Activated CD8-positive, alpha-beta memory T cell treated with anti-CD3 and anti-CD28 coated beads, Interleukin-2, amount 50 U/mL, for 48 hours (primary cell): ENCODE measurements at regions not wholly inside any gene's neighbourhood (a gene's known extent, or its start where the extent isn't known, plus 50 kb on each side); places are given as distances from the start of the nearest gene placed in this dataset.

Source experiments
- DNase-seq: peaks from one replicate; pipeline ENCODE4 v3.0.0-alpha.2; 2020

DNA sequence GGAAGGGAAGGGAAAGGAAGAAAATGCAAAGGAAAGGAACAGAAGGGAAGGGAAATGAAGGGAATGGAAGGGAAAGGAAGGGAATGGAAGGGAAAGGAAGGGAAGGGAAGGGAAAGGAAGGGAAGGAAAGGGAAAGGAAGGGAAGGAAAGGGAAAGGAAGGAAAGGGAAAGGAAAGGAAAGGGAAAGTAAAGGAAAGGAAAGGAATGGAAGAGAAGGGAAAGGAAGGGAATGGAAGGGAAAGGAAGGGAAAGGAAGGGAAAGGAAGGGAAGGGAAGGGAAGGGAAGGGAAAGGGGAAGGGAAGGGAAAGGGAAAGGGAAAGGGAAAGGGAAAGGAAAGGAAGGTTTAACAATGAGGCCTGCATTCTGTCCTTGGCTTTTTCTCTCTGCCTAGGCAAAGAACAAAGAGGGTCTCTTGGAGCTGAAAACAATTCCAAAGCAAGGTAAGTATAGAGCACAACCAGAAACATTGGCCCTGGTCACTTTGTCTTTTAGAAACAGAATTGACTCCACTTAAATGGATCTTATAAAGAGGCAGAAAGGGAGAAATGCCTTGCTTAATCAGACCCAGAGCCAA, 525.9 kb upstream of the TMPO start:
- DNase-seq: no peak

DNA sequence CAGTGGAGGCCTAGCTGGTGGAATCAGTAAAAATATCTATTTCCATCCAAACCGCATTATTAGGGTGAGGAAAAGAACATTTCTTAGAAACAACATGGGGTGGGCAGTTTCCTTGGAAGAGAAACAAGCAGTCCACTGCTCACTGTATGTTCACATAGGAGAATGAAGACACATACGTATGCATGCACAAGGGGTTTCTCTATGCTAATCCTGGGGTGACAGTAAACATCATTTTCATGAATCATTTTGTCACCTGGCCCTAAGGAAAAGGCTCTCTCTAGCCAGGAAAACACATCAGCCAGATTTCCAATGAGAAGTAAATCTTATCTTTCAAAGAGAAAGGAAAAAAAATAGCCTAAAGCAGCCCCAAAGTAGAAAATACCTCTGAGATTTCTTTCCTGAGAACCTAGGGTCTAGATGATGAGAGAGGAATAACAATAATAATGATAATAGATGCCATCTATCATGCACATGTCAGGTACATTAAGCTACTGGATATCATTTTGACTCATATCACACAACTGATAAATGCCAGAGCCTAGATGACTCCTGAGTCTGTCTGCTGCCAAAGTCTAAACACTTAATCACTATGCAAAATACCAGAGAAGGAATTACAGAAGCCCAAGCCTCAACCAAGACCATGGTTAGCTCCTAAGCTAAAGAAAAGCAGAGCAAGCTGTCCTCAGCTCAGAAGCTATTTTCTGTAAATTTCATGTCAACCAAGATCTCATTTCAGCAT, 520.5 kb upstream of the TMPO start:
- DNase-seq: no peak

DNA sequence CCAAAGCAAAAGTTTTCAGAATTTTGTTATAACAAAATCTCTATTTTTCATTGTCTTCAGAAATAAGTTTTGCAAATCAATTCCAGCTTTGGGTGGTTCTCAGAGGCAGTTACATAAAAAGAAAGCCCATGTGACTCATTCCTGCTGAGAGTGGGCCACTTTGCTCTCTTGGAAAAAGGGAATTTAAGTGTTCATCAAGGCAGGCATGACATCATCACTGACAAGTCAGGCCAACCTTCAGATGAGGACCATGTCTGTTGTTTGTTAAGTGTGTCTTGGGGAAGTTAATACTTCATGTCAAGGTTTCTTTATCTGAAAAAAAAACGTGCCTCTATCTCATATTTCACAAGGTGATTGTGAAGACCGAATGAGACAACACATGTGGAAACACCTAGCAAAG, 519.8 kb upstream of the TMPO start:
- DNase-seq: no peak

DNA sequence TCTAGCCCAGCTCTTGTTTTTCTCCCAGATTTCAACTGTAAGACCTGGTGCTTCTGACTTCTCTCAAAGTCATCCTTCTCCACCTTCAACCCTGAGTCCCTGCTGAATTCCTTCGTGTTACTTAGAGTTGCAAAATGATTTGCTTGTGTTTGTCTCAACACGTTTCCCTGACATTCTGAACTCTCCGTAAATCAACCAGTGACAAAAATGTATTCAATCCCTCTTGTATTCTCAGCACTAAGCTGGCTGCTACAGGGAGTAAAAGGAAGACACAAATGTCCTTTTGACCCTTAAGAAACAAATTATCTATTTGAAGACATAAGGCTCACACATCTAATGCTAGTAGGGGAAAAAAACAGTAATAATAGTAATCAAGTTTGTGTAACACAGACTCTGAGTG, 514.0 kb upstream of the TMPO start:
- DNase-seq: no peak

DNA sequence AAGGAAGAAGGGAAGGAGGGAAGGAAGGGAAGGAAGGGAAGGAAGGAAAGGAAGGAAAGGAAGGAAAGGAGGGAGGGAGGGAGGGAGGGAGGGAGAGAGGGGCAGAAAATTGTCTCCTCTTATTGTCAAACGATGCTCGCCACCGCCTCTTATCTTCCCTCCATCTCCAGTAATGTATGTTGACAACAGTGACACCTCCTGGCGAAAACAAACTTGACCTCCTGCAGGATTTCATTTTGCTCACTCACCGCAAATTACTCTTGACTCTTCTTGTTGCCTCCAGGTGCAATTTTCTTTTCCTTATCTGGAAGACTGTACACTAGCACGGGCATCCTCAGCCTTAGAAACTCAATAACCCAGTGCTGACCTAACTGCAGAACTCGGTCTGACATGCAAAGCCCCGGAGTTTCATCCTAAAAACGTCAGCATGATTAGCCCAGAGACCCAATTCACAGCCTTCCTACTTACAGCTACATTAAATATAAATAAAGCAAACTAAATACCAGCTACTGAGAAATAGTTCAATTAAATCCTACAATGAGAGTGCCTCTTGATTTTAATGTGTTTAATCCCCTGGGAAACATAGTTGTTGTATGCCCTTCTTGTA, 512.4 kb upstream of the TMPO start:
- peak; percentile 51 for DNase-seq

DNA sequence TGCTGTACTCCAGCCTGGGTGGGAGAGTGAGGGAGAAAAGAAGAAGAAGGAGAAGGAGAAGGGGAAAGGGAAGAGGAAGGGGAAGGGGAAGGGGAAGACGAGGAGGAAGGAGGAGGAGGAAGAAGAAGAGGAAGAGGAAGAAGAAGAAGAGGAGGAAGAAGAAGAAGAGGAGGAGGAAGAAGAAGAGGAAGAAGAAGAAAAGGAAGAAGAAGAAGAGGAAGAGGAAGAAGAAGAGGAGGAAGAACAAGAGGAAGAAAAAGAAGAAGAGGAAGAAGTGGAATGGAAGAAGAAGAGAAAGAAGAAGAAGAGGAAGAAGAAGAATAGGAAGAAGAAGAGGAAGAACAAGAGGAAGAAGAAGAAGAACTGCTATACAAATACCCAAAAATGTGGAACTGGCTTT, 507.4 kb upstream of the TMPO start:
- no peak for DNase-seq

DNA sequence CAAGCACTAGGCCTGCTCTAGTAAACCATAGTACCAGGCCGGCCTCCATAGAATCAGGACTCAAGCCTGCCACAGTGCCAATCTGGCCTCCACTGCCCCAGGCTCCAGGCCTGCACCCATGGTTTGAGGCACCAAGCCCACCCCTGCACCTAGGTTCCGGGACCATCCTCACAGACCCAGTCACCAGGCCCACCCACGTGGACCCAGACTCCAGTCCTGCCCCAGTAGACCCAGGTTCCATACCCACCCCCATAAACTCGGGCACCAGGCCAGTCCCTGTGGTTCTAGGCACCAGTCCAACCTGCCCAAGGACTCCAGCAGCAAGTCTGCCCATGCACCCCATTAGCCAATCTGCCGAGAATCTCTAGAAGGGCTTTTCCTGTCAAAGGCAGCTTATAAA, 501.8 kb upstream of the TMPO start:
- no peak for DNase-seq

DNA sequence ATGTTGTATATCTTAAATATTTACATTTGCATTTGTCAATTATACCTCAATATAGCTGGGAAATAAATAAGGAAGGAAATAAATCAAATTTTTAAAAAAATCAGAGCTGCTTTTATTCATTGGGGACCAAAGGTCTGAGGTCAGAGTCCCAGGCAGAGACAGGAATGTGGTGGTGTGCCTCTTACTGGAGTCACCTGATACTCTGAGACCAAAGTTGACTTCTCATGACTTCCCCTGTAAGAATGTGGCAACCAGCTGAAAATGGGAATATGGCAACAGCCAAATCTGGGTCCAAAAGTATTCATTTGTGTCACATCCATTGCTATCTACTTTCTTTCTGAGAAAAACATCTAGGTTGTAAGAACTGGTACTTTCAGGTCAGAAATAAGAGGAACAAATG, 496.6 kb upstream of the TMPO start:
- no peak for DNase-seq

DNA sequence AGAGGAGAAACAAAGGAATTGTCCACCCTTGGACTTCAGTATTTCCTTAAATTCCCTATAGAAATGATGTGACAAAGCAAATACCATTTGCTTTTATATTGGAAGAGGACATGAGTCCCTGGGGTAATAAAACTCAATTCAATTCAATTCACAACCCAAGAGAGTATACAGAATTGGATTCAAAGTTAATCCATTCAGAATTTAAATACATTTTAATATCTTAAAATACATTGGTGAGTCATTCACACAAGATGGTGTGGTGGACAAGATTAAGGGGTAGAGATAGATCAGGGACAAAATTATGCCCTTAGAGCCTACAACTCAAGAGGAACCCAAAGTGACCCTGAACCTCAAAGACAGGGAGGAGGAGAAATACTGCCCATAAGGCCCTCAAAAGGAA, 495.0 kb upstream of the TMPO start:
- no peak for DNase-seq

DNA sequence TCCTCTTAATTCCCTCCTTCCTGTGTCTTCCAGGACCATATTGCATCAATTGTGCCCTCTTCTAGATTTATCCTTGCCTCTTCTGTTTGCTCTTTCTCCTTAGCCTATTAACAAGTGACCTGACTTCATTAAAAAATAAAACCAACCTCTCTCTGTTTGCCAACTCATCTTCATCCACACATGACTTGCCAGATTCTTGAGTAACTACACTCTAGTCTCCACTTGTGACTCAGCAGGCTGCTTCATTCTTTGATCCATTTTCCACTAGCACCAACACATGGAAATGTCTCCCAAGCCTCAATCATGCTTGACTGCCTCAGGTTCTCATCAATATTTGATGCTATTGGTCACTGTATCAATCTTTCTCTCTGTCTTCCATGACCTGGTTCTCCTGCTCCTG, 492.4 kb upstream of the TMPO start:
- DNase-seq: no peak

DNA sequence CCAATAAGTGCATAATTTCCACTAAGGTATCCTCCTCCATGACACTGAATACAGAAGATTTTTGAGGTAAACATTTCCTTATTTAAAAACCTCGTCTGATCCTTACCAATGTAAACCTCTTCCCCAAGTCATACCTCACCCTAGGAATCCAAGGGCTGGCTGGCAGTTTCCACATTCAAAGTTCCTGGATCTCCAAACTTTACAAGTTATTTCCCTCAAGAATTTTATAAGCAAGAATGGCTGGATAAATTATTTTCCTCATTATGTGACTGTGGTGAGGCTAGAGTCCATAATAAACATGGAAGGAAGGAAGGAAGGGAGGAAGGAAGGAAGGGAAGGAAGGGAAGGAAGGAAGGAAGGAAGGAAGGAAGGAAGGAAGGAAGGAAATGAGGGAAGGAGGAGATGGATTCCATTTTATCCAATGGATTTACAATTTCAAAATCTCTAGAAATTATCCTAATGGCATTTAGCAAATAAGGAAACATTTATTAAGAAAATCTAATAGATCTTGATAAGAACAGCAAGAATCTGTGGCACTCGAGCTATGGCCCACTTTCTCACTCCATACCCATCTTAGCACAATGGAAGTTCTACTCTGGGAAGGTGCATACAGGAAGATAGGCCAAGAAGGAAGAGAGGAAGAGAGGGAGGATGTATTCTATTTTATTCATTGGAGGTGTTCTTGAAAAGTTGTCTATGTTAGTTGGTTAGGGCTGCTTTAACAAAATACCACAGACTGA, 477.8 kb upstream of the TMPO start:
- no peak for DNase-seq

DNA sequence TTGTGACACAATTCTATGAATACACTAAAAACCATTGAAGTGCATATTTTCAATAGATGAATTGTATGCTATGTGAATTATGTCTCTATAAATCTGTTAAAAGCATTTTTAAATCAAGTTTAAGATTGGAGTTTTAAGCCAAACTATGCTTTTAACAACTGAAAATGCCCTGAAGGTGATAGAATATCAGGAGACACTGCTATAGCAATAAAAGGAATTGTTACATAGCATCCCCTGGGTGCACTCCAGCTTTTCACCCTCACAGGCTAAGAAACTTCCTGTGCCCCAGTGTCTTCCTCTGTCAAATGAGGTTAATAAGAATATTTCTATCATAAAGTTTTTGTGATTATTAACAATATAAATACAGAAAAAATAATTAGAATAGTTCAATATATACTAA, 472.7 kb upstream of the TMPO start:
- no peak for DNase-seq

DNA sequence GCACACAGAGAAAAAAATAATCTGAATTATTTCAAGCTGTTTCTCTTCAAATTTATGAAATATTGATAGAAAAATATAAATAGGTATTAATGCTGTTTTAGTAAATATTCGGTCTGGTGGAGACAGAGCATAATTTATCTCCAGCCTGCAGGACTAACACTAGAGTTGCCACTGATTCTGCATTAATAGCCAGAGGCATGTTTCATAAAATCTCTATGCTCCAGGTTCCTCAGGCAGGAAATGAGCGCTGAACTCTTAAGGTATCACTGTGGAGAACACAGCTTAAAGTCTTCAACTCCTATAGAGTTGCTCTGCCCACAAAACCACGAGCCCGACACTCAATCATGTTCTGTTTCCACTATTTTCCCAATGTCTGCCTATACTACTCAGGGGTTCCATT, 470.0 kb upstream of the TMPO start:
- no peak for DNase-seq

DNA sequence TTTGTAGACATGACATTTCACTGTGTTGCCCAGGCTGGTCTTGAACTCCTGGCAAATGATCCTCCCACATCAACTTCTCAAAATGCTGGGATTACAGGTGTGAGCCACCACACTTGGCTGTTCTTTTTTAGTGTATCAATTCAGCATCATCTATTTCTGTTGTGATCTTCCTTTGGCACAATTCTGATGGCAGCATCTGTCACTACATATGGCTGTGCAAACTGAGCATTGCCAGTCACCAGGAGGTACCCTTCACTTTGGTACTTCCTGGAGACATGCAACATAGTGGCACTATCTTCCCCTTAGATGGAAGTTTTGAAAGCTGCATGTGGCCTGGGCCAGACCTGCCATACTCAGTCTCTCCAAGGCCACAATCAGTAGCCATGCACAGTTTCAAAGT, 467.1 kb upstream of the TMPO start:
- DNase-seq: no peak

DNA sequence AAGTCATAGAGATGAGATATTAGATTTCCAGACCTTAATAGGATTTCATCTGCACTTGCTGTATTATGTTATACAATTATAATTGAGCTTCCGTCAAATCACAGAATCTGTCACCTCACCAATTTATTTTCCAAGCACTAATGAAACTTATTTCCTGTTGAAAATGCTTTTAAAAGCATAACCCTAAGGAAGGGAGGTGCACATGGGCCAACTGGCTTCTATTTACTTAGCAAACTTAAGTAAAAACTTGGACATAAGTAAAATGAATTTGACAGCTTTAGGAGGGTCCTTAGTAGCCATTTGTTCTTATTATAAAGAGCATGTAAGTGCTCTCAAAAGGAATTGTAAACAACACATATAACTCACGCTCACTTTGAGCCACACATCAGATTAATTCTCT, 462.2 kb upstream of the TMPO start:
- DNase-seq: no peak

DNA sequence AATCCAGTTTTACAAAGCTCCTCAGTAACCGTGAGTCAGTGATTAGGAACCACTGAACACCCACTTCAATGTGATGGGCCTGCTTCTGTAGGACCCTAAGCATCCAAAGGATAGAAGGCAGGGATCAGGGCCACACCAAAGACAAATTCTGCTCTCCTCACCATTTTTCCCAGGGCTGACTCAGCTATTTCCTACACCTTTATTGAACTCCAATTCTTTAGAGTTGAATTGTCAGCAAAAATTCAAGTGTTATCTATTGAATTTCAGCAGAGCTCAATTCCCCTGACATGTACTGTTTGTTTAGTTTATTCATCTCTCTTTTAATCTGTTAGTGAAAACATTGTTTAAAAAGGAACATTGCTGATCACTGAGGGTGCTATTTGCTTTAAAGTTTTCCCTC, 457.7 kb upstream of the TMPO start:
- no peak for DNase-seq

DNA sequence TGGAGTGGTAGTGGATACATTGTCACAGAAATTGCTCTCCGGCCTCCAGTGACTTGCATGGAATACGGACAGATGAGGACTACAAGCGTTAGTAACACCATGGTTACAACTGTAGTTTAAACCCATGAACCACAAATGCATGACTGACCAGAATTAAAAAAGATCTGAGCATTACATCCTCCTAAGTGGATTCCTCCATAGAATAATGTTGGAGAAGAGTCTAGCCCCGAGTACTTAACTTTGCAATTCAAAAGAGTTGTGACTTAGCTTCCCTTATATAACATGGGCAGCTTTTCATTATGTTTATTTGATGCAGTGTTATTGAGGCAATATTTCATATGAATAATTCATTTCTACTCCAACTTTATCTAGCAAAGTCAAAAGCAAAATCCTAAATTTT, 457.2 kb upstream of the TMPO start:
- DNase-seq: no peak

DNA sequence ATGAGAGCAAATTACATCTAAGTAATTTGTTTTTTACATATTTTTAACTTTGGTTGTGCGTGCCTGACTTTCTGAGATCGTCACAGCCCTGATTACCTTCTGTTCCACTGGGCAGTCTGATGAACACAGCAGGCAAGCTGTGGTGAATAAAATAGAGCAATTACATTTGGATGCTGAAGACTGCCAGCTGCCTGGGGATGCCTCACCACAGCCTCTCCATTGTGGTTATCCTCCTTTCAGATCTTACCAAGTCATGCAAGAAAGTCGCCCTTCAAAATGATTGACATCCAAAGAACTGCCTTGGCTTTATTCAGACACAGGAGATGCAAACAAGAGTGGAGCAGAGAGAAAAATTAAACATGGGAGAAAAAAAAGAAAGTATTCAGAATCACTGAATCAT, 456.6 kb upstream of the TMPO start:
- no peak for DNase-seq

DNA sequence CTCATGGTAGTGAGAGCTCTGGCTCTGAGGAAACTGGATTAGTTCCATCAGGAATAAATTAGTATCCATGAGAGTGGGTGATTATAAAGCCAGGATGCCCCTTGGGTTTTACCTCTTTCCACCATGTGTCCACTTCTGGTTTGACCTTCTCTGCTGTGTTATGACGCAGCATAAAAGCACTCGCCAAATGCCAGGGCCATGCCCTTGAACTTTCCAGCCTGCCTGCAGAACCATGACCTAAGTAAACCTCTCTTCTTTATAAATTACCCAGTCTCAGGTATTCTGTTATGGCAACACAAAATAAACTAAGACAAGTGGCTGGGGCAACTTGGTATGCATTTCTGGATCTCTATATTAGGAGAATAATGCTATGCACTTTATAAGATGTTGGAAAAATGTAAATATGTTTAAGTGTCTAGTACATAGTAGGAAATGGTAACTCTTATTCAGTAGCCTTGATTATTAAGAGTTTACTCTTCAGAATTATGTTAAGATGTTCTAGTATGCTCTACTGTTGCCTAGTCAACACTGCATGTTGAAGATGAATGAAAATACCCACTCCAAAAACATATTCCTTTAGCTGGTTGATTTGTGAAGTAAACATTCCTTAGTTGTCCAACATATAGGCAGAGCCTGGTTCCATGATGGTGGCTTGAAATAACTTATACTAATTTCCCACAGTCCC, 455.6 kb upstream of the TMPO start:
- DNase-seq: no peak

DNA sequence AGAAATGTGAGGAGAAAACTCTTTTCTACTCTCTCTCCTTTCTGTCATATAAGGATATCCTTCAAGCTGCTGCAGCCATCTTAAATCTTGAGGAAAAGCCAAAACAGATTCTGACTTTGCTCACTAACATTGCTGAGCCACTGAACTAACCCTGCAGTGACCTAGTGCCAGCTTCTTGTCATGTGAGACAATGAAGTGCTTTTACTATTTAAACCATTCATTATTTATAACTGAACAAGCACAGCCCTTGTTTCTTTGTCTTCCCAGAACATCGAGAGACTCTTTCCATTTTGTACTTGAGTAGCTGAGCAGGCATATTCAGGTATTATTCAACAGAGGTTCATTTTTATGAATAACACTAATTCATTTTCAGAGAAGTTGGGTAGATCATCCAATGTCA, 455.0 kb upstream of the TMPO start:
- DNase-seq: no peak

DNA sequence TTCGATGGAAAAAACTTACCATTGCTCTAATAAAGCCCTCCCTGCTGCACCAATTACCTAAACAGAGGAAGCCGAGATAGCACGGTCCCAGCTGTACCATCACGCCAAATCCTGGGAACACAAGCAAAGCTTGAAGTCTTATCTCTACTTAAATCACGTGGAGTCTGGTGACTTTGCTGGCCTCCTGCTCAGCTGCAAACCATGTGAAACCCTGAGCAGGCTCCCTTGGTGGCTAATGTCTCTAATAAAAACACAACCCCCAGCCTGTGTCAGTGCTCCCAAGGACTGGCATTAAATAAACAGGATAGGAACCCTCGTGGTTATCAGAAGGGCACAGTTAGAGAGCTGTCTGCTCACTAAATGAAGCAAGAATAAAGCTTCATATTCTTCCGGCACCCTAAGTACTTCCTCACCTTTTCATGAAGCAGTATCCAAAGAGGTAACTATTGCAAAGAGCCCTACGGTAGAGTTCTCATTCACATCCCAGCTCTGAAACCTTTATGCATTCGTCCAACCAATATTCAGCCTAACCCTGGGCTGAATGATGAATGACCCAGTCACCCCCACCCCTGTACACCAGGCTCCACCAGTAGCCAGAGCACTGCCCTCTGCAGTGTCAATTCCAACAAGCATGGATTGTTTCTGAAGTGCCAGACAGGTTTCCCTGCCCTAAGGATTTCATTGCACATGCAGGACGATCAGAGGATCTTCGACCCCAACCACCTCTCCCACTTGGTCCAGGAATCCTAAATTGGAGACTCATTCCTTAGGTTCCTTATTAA, 452.7 kb upstream of the TMPO start:
- DNase-seq: no peak

DNA sequence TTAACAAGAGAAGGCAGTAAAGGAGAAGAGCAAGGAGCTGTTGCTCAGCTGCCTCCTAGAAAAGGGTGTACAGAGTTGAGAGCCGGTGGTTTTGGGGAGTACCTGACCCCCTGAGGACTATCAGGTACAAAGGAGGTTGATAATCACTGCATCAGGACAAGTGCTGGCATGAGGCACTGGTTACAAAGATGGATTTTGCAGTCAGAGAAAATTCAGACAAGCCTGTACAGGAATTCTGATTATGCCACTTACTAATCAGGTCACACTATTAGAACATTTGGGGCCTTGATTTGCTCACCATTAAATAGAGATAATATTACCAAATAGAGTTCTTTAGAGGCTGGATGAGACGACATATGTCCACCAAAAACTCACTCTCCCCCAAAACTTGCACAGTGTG, 450.9 kb upstream of the TMPO start:
- no peak for DNase-seq

DNA sequence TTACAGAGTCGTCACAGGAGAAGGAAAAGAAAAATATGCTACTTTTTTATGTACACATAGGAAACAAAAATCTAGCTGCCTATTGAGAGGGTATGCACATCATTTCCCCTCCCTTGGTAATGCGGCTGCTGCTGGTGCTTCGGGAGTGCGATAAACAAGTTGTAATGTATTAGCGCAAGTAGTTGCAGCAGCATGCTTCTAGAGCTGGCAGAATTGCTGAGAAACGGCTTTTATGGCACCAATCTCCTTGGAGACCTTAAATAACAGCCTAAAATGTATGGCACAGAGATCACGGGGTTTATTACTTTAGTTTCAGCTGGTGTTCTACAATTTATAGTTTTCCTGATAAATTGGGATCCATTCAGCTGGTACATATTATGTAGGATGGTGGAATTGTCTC, 447.6 kb upstream of the TMPO start:
- DNase-seq: no peak
